Pons (tissue), 1 donor: ENCODE measurements at regions not wholly inside any gene's neighbourhood (a gene's known extent, or its start where the extent isn't known, plus 50 kb on each side); places are given as distances from the start of the nearest gene placed in this dataset.
"Not testable (repeated sequence)": the region's sequence is repeated elsewhere in the genome, so short reads cannot be mapped to it uniquely, and the experiment has no call there.

Experiments used
- DNase-seq: peaks from one replicate; pipeline ENCODE4 v3.0.0-alpha.2; 2016; ENCODE audit warnings: low spot score

DNA sequence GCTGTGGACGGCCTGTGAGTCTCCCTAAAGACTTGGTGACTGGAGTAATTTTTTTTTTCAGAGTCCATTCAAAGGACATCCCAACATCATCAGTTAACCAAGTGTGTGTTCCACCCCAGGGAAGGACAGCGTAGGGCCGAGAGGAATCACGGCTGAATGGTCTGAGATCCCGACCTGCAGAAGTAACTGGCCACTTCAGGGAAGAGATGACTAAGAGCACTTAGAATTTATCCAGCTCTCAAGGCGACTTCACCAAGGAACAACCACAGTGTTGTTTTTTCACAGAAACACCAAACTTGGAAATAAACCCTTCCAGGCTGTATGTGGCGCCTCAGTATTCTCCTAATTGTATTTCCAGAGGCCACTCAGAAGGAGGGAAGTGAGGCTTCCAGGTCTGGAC lies 231.6 kb downstream of the FNDC1 start:
- DNase-seq = no peak

DNA sequence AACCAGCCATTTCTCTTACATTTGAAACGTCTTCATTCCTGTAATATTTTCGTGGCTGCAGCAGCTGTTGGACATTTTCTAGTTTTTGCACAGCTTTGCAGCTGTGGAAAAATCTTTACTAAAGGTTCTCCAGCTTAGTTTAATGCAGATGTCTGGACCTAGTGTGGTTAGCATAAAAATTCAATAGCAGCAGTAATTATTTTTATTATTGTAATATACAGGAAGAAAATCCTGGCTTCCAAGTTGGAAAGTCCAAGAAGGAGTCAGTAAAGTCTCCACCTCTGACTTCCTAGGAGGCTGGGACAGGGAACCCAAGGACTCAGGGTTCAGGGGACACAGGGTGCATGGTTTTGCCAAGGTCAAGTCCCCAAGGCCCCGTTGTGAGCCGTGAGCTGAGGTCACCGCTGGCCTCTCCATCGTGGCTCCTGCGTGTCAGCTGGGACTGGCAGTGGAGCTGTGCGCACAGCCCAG lies 230.6 kb downstream of the FNDC1 start:
- DNase-seq = no peak

DNA sequence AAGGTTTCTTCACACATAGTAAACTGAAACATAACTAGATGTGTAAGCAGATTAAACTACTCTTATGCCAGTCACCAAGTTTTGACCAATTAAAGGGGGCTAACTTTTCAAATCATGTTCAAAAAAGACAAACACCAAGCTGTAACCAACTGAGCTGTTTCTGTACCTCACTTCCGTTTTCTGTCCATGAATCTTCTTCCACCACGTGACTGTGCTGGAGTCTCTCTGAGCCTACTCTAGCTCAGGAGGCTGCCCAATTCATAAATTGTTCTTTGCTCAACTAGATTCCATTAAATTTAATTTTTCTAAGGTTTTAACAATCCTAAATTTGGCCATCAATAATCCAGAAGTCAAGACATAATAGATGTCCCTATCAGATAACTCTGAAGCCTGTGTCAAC lies 229.4 kb downstream of the FNDC1 start:
- no peak for DNase-seq

DNA sequence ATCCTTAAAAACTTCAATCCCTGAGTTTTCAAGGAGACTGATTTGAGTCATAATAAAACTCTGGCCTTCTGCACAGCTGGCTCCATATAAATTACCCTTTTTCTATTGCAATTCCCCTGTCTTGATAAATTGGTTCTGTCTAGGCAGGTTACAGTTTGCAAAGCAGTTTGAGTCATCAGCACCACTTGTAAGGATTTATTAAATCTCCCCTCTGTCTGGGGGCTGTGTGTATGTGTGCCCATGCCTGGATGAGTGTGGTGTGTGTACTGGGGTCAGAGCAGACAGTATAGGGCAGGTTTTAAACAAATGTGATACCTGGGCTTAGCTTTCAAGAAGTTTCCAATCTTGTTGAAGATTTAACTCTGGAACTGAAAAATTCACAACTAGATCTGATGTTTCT lies 228.6 kb downstream of the FNDC1 start:
- DNase-seq = no peak

DNA sequence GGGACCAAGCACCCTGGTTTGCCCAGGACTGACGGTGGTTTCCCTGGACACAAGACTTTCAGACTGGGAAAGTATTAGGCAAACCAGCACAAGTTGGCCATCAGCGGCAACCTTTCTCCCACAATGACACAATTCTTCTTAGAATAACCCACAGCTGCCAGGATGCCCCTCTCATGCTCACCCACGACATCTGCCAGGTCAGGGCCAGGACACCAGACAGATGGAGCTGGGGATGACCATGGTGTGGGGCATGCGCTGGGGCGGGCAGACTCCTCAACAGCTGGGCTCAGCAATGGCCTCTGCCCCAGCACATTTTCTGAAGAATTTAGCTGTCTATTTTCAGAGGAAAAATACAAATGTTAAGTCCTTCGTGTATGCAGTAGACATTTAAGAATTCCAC lies 226.4 kb downstream of the FNDC1 start:
- DNase-seq = no peak

DNA sequence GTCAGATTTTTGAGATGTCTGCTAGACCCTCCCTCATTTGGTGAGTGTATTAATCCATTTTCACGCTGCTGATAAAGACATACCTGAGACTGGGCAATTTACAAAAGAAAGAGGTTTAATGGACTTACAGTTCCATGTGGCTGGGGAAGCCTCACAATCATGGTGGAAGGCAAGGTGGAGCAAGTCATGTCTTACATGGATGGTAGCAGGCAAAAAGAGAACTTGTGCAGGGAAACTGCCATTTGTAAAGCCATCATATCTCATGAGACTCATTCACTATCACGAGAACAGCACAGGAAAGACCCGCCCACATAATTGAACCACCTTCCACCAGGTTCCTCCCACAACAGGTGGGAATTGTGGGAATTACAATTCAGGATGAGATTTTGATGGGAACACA lies 223.5 kb downstream of the FNDC1 start:
- not testable (repeated sequence) for DNase-seq

DNA sequence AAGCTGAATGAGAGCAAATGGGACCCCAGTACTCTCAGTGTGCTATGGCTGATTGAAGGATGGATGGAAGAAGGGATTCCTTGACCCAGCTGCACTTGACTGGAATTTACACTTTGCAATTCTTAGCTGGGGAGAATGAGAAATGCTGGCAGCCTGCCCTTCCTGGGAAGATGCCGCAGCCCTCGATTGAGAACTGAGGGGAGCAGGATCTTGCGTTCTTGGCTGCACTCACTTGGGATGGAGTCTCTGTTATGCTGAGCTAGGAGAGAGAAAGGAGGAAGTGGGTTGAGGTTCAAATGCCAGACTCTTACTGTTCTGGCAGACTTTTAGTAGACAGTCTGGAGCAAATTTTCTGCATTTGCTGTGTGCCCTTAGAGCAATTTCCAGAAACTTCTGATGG lies 221.2 kb downstream of the FNDC1 start:
- DNase-seq = no peak

DNA sequence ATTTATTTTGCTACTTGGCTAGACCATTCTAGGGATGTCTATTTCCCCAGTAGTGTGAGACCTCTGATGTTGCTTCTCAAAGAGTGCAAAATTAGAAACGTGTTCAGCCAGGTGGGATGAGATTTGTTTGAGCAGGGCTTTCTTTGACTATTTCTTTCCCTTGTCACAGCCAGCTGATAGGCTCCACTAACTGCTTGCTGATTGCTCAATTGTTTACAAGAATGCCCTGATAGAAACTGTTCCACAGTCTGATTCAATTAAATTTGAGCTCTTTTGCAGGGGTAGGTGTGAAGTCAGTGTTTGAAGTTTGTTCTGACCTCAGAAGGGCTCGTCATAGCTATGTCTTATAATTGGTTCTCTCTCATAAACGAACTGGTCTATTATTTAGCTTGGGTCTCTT lies 220.5 kb downstream of the FNDC1 start:
- no peak for DNase-seq

DNA sequence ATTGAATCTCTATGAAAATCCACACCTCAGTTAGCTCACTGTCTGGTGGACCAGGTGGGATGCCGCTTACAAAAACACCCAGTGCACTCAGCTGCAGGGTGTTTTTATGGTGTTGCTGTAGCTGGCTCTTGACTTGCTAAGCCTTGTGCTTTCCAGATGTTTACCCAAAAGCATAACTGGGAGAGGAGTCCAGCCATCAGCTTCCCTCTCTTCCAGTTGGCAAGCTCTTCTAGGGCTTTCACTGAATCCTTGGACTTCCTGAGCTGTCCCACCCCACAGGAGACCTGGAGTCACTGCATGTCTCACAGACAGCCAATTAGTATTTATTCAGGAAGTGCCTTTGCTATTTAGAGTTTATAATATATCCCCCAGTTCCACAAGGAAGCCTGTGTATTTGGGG lies 210.9 kb downstream of the FNDC1 start:
- no peak for DNase-seq

DNA sequence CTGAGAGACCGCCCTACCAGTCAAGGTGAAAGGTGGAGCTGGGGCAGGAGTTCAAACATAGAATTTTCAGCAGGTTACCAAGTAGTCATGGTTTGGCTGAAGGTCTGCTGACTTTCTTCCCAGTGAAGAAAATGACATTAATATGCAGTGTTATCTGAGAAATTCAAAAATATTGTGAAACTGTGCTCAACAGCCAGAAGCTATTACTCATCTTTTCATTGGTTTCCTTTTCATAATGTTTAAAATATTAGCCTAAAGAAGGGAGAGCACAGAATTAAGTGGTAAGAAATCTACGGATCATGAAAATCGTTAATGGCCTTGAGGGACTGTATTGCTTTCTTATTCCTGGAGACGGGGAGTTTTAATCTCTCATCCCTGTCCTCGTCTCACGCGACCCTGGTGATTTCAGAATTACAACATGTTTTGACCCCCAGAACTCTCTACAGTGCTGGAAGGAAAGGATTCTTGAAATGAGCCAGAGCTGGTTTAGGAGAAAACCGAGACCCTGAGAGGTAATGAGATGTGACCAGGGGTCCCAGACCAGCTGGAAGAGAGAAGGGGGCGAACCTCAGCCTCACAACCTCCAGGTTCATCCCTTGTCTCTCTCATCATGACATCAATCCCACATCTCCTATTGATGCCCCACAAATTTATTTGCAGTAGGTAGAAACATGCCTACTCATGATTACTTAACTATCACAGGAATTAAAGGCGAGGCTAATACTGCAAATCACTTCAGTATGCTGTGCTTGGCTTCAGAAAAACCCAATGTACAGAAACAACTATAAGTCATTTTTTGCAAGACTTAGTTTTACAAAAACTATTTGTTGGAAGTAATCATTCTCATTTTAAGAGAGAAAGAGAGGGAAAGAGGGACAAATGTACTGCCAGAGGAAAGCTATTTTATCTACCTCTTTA lies 209.5 kb downstream of the FNDC1 start:
- no peak for DNase-seq

DNA sequence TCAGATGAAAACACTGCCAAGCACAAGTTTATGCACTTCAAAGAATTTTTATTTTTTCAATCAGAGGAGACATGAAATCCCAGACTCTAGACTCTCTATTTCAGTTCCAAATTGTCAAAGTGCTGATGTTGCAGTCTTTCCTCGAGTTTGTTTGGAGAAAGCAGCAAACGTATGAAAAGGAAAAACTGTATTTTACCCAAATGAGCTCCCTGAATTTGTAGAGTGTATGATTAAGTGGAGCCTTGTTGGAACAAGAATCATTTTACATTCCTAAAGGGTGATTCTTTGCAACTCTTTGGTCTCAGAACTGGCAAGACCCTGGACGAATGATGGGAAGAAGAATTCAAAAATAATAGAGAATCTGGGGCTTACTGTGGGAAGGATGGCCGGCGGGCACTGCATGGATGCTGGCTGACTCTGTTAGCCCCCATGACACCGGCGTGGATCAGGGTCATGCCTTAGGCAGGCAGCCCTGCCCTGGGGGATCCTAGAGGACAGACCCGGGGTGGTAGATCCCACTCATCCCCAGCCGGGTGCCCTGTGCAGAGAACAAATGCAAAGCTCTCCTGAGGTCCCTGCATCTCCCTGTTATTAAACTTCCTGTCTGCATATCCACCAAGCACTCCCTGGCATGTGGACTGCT lies 207.4 kb downstream of the FNDC1 start:
- no peak for DNase-seq

DNA sequence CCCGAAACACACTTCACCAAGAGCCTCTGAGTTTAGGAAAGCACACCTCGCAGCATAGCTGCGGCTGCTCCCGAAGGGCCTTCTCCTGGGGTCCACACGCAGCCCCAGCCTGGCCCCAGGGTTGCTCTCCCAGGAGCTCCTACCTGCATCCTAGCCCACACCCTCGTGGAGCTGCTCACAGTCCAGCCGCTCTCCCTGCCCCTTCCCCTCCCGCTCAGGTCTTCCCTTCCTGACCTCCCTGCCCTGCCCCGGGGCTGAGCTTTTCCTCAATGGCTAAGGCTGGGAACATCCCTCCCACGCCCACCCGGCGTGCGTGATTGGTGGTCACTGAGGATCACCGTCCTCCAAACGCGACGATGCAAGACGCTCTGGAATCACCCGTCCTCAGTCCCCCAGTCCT lies 205.8 kb downstream of the FNDC1 start:
- DNase-seq = no peak

DNA sequence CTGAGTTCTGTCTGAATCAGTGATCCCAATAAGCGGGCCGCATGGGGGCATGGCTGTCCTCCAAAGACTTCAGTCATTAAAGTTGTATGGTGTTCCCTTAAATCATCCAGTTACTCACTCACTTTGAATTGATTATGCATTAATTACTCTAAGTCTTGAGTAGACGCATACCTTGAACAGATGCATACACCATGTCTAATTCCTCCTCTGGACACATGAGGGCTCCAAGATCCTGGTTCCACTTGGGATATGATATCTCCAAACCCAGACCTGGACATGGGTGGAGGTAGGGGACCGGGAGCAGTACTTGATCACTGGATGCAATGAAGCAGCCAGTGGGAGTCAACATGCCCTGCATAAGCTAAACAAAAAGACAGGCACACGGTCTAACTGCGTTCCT lies 204.5 kb downstream of the FNDC1 start:
- DNase-seq = no peak

DNA sequence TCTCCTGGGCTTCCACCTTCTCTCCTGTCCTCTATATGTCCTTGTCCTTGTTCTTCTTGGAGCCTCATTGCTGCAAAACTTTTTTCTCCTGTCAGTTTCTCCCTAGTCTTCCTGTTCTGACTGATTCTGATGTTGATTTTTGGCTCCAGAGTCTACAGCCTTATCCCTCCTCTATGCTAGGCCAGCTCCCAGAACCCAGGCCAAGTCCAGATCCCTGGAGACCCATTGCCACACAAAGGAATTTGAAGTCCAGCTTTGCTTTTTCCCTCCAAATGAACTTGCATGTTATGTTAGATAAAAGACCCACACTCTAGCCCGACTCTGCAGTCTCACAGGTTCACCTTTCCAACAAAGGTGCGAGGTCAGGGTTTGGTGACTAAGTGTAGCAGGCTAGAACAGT lies 203.1 kb downstream of the FNDC1 start:
- DNase-seq = no peak

DNA sequence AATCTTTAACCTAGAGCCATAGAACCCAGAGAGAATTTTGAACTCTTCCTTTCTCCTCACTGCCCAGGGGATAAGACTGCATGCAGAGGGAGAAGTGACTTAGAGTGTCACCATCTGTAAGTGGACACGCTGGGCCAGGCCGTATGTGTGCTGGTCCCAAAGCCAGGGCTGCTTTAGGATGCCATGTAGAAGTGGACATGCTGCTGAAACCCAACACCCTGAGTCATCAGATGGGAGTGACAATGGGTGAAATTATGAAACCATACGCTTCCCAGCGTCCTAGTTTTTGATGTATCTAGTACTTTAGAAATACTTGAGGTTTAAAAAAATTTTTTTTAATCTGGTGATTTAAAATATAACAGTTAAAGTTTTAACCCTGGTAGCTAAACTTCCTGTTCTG lies 191.1 kb downstream of the FNDC1 start:
- no peak for DNase-seq

DNA sequence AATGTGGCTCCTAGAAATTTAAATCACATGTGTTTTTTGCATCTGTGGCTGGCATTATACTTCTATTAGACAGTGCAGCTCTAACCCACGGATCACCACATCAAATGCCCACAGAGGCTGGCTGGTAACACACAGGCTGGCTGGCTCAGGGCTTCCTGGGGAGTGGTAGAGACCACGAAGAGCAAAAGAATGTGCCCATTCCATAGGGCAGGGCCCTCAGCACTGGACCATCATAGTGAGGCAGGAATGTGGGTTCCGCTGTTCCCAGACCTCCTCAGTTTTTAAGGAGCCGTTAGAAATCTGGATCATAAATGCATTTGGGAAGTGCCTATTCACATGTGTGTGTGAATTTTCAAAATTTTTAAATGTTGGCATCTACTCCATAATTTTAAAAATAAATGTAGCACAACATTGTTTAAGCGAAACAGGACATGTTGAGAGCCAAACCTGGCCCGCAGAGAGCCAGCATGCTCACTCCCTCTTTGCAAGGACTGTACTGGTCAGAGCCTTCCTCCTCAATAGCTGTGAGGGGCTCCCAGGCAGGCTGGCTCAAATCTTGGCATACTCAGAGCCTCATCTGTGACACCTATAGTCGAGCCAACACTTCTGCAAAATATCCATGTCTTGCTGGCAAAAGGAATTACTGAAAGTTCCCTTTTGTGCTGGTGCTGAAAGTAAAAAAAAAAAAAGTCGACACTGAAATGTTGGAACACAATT lies 190.5 kb downstream of the FNDC1 start:
- no peak for DNase-seq

DNA sequence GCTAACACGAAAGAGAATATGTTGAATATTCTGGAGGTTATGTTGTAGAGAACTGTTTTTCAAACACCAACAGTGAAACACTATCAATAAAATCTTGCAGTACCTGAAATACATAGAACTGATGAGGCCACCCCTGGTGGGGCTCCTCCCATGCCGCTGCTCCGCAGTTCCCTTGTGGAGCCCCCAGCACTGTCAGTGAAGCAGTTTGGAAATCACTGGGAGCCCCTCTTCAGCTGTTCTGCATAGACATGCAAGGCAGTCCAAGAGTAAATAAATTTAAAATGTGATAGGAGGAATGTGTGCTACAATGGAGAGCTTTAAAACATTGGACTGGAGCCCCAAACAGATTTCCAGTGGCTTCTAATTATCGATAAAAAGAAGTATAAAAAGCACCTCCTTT lies 189.4 kb downstream of the FNDC1 start:
- no peak for DNase-seq

DNA sequence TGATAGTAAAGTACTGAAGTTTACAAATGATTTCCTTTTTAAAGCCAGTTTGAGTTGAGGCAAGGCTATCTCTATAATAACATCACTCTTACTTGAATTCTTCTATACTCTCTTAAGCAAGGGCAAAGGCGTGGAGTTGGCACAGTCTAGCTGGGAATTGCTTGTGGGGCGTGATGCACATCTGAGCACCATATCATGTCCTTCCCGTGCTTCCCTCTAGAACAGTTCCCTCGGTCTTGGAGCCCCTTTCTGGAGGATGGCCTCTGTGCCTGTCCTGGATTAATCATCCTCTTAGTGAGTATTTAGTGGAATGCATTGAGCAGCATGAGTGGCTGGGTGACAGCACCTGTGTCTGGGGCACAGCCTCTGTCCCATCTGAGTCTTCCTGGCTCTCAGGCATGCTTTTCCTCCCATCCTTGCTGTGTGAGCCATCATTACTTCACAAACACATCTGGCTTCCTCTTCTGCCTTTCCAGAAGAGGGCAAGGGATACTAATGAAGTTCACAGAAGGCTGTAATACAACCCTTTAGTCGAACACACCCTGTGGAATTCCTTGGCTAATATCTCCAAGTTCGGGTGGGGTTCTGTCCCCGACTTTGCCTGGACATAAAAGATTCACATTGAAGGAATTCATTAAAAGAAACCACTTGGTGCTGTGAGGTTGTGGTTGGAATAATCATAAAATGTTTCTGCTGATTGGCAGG lies 188.2 kb downstream of the FNDC1 start:
- DNase-seq = no peak

DNA sequence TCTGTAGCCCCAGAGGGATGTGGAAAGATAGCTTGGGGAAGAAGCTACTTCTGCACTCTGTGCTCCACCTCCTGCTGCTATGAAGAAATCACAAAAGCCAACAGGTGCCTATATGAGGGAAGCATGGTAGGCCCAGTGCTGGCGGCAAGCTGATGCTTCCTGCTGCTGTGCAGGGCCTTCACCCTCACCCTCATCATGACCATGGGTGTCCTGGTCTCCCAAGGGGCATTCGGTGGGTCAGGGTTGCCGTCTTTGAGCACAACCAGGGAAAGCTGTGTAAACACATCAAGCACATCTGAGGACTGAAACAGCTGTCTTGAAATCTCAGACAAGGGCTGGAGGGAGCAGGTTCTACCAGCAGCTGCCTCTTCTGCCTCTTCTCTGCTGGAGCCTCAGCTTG lies 184.0 kb downstream of the FNDC1 start:
- no peak for DNase-seq

DNA sequence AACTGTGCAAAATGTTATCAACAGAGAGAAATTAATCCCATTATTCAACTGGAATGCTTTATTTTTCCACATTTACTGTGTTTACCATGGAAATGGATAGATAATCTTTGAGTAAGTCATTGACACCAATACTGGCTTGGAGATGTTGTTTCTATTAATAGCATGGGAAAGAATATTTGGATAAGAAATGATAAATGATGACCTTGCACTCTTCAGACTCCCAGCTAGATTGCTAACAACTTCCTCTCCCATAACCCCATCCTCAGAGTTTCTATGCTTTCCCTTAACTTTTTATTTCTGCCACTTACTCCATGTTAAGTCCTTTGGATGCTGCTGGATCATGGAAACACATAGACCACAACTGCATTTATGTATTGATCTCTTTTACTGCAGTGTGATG lies 182.5 kb downstream of the FNDC1 start:
- no peak for DNase-seq

DNA sequence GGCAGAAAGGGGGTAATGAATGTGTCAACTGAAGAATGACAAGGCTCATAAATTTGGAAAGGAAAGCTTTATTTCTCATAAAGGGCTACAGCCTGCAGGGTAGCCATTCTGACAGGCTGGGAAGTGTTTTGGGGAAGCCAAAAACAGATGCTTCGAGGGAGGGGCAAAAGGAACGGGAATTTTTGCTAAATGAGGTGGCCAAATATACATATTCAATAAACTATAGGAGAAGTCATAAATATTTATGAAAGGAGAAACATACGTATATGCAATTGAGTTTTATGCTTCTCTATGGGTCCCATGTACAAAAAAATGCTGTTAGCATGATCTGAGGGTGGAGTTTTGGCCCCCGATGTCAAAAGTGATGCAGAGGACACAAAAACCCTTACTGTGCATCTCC lies 180.7 kb downstream of the FNDC1 start:
- DNase-seq = no peak

DNA sequence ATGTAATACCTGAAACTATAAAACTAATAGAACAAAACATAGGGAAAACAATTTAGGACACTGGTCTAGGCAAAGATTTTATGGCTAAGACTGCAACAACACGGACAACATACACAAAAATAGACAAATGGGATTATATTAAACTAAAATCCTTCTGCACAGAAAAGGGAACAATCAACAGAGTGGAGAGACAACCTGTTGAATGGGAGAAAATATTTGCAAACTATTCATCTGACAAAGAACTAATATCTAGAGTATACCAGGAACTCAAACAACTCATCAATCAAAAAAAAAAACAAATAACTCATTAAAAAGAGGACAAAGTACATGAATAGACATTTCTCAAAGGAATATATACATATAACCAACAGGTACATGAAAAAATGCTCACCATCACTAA lies 174.5 kb downstream of the FNDC1 start:
- no peak for DNase-seq
